SH-SY5Y (cell line): ENCODE measurements at regions not wholly inside any gene's neighbourhood (a gene's known extent, or its start where the extent isn't known, plus 50 kb on each side); places are given as distances from the start of the nearest gene placed in this dataset.

ENCODE experiments used
- GATA2 ChIP-seq: IDR thresholded peaks from 2 replicates; pipeline ENCODE4 v1.6.1; 2011; ENCODE audit warnings: mild to moderate bottlenecking, low read depth, low read length
- GATA3 ChIP-seq: IDR thresholded peaks from 2 replicates; pipeline ENCODE4 v1.6.1; 2011; ENCODE audit warnings: low read depth, mild to moderate bottlenecking, low read length, moderate library complexity

GRCh38 chr18:46182633-46183358, 78.6 kb downstream of the HAUS1 start:
- TF ChIP-seq GATA2, result no peak
- no peak for TF ChIP-seq GATA3
